Epithelial cell of esophagus (primary cell): ENCODE measurements at regions not wholly inside any gene's neighbourhood (a gene's known extent, or its start where the extent isn't known, plus 50 kb on each side); places are given as distances from the start of the nearest gene placed in this dataset.

Experiments
- DNase-seq: peaks from one replicate; pipeline ENCODE4 v3.0.0; 2010; ENCODE audit warnings: low read depth
- H3K4me3 ChIP-seq: 2 replicates; pipeline ENCODE4 v1.5.1; 2011; ENCODE audit warnings: mild to moderate bottlenecking, low read length, control low read depth
- TF ChIP-seq, protein P1 (sequence below): IDR thresholded peaks from 2 replicates; pipeline ENCODE4 v1.5.1; 2011; ENCODE audit warnings: low read depth, mild to moderate bottlenecking, low read length, control low read depth, inconsistent platforms; ENCODE audit not compliant: insufficient read depth; ENCODE audit errors: missing control alignments

GRCh38 chr5:124477577-124477976, 268.9 kb downstream of the ZNF608 start:
- TF ChIP-seq, protein P1, sequence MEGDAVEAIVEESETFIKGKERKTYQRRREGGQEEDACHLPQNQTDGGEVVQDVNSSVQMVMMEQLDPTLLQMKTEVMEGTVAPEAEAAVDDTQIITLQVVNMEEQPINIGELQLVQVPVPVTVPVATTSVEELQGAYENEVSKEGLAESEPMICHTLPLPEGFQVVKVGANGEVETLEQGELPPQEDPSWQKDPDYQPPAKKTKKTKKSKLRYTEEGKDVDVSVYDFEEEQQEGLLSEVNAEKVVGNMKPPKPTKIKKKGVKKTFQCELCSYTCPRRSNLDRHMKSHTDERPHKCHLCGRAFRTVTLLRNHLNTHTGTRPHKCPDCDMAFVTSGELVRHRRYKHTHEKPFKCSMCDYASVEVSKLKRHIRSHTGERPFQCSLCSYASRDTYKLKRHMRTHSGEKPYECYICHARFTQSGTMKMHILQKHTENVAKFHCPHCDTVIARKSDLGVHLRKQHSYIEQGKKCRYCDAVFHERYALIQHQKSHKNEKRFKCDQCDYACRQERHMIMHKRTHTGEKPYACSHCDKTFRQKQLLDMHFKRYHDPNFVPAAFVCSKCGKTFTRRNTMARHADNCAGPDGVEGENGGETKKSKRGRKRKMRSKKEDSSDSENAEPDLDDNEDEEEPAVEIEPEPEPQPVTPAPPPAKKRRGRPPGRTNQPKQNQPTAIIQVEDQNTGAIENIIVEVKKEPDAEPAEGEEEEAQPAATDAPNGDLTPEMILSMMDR = no peak
- DNase-seq = no peak
- no peak overlapping the region for H3K4me3 ChIP-seq

DNA sequence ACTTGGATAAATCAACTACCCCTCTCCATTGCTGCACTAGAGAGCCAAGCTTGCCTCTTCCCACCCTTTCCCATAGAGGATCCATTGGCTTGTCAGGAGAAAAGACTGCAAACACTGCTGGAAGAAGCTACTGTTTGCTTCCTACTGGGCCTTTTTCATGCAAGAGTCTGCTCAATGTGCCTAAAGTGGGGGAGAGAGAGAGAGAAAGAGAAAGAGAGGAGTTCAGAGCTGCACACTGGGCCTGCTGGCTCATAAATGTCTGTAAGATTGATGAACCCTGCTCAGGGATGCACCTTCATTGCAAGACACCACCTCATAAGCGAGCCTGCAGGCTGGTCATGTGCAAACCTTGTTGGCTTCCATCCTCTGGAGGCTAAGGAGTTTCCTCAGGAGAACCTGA, 269.4 kb downstream of the ZNF608 start:
- no peak overlapping the region for H3K4me3 ChIP-seq
- no peak for DNase-seq
- TF ChIP-seq, protein P1 = no peak

- TF ChIP-seq, protein P1 = no peak
- H3K4me3 ChIP-seq = no peak overlapping the region
- DNase-seq = no peak
Measured at GRCh38 chr5:124474528-124475215, 271.8 kb downstream of the ZNF608 start.

- DNase-seq = no peak
- TF ChIP-seq, protein P1 = no peak
- no peak overlapping the region for H3K4me3 ChIP-seq
Measured at GRCh38 chr5:124468671-124469411, 277.6 kb downstream of the ZNF608 start.

GRCh38 chr5:124467745-124468144, 278.7 kb downstream of the ZNF608 start:
- no peak for DNase-seq
- H3K4me3 ChIP-seq = no peak overlapping the region
- TF ChIP-seq, protein P1 = no peak

- H3K4me3 ChIP-seq = no peak overlapping the region
- DNase-seq = no peak
- TF ChIP-seq, protein P1 = no peak
Measured at GRCh38 chr5:124466011-124466410, 280.4 kb downstream of the ZNF608 start.

GRCh38 chr5:124463851-124464250, 282.6 kb downstream of the ZNF608 start:
- H3K4me3 ChIP-seq = no peak overlapping the region
- TF ChIP-seq, protein P1 = no peak
- DNase-seq = no peak
